COLO829 (cell line): ENCODE measurements at regions not wholly inside any gene's neighbourhood (a gene's known extent, or its start where the extent isn't known, plus 50 kb on each side); places are given as distances from the start of the nearest gene placed in this dataset.
"Not testable (repeated sequence)": the region's sequence is repeated elsewhere in the genome, so short reads cannot be mapped to it uniquely, and the experiment has no call there.

Experiments
- DNase-seq: peaks from one replicate; pipeline ENCODE4 v3.0.0; 2012; ENCODE audit warnings: low spot score

DNA sequence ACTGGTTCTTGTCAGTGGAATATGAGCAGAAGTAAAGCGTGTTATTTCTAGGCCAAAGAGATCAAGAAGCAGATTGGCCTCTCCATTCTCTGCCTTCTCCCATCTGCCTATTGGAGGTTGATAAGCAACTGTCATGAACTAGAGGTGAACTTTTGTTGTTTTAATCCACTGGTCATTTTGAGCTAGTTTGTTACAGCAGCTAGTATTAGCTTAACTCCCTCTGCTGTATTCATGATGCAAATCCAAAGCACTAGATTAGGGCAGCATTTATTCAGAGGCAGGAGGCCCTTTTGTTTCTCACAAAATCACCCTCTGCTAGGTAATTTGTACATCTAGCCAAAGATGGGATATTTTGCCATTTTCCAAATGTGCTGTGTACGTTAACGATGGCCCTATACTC, 97.3 kb upstream of the DPT start:
- no peak for DNase-seq

GRCh38 chr1:168827557-168827956, 98.6 kb upstream of the DPT start:
- no peak for DNase-seq

GRCh38 chr1:168829876-168830275, 100.9 kb upstream of the DPT start:
- DNase-seq: no peak

GRCh38 chr1:168830562-168830961, 101.6 kb upstream of the DPT start:
- no peak for DNase-seq

DNA sequence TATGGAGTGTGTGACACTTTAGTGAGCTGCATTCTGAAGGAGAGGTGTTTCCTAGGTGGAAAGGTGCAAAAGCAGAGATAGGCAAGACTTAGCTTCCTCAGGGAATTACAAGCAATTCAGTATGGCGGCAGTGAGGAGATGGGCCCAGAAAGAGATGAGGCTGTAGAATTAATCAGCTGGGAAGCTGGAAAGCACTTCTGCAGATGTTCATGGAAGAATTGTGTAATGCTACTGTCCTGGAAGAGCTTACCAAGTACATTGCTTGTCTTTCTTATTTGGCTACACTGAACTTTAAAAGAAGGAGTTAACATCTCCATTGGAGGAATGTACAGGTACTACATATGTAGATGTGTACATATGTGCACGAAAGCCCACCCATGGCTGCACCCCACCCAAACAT, 103.7 kb upstream of the DPT start:
- DNase-seq: no peak

DNA sequence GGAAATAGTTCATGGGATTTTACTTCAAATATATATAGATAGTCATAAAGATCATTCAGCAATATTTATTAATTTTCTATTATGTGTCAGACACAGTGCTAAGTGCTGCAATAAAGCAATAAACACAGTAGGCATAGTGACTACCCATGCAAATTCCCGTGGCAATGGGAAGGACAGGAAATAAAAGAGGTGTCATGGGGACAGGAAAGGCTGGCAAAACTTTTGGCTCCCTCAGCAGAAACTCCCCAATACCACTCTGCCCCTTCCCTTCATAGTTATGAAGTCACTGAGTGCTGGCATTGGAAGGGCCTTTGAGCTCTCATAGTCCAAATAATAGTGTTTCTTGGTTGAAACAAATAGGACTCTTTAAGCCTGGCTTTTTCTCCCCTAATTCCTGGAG, 104.4 kb upstream of the DPT start:
- no peak for DNase-seq

DNA sequence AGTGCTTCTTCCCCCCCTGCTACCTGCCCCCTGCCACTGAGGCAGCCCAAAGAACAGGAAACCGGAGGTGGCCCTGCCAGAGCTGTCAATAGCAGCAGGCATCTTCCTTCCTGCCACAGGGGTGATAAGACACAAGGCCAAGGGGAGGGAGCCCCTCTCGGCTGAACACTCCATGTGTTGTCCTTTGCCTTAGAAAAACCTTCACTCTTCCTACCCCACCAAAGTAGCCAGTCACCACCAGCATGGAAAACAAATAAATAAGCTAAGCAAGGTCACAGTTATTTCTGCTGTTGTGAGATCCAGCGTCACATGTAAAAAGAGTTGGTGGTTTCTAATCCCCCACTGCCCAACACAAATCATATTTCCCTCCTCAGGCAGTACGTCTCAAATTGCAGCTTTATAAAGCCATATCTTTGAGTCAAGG, 104.8 kb upstream of the DPT start:
- DNase-seq: no peak

- peak; percentile 51 for DNase-seq
Observed at GRCh38 chr1:168834225-168834872, 105.3 kb upstream of the DPT start.

- DNase-seq: no peak
Observed at GRCh38 chr1:168835176-168835575, 106.2 kb upstream of the DPT start.

GRCh38 chr1:168835791-168836190, 106.8 kb upstream of the DPT start:
- no peak for DNase-seq

- no peak for DNase-seq
Observed at GRCh38 chr1:168836469-168836868, 107.5 kb upstream of the DPT start.

DNA sequence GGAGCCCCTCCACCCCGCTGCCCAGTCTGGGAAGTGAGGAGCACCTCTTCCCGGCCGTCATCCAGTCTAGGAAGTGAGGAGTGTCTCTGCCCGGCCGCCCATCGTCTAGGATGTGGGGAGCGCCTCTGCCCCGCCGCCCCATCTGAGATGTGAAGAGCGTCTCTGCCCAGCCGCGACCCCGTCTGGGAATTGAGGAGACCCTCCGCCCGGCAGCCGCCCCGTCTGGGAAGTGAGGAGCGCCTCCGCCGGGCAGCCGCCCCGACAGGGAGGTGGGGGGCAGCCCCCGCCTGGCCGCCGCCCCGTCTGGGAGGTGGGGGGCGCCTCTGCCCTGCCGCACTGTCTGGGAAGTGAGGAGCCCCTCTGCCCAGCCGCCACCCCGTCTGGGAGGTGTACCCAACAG, 108.2 kb upstream of the DPT start:
- DNase-seq: not testable (repeated sequence)

GRCh38 chr1:168842306-168842705, 113.3 kb upstream of the DPT start:
- no peak for DNase-seq

GRCh38 chr1:168842916-168843315, 113.9 kb upstream of the DPT start:
- DNase-seq: no peak

- DNase-seq: peak; percentile 22
Observed at GRCh38 chr1:168843401-168843800, 114.4 kb upstream of the DPT start.

- DNase-seq: no peak
Observed at GRCh38 chr1:168843950-168844349, 114.9 kb upstream of the DPT start.

- DNase-seq: no peak
Observed at GRCh38 chr1:168845140-168845539, 116.1 kb upstream of the DPT start.

- no peak for DNase-seq
Observed at GRCh38 chr1:168848051-168848450, 119.0 kb upstream of the DPT start.

DNA sequence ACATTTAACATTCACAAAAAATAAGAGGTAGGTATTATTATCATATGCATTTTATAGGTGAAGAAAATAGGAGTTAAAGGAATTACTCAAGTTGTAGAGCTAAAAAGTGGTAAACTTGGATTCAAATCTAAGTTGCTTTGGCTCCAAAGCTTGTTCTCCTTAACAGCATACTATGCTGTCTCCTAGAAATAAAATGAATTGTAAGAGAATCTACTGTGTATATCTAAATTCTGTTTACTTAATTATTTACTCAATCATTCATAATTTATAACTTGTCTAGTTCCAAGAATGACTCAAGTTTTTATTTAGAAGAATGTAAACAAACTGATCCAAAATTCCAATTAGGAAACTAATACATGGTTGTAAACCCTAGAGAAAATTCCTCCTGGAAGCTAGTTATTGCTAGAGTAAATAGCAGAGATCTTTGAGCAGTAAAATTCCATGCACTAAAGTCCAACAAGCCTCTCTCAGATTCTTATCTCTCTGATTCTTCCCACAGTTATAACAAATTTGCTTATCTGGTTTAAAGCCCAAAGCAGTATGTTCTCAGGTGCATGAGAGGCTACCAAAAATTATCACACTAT, 132.5 kb upstream of the DPT start:
- DNase-seq: no peak

DNA sequence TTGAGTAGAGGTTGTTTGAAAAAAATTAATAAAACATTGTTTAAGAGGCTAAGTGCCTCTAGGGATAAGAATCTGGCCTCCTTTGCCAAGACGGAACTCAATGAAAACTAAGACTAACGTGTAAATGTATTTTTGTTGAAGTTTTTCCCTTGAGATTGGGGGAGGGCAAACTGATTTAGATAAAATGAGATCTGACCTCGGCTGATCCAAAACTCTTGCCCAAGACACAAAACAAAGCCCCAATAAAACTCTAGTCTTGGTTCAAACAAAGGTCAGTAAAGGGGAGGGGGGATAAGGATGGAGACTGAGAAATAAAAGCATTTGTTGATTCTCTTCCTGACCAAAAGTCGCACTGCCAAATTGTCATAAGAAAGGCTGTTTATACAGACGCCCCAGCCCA, 134.8 kb upstream of the DPT start:
- peak; percentile 63 for DNase-seq

DNA sequence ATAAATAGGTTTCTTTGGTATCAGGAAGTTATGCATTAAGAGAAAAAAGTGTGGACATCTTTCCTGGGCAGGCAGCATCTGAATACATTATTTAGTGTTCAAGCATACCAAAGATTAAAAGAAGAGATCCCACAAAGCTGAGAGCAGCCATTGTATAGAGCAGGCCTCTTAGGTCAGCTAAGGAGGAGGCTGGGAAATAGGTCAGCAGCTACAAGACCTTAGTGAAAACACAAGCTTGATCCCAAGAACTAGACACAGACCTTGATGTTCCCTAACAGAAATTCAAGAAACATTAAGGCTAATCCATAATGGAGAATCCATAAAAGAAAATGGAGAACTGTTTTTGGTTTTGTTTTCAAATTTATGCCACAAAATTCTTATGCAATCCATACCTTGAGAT, 135.3 kb upstream of the DPT start:
- no peak for DNase-seq

DNA sequence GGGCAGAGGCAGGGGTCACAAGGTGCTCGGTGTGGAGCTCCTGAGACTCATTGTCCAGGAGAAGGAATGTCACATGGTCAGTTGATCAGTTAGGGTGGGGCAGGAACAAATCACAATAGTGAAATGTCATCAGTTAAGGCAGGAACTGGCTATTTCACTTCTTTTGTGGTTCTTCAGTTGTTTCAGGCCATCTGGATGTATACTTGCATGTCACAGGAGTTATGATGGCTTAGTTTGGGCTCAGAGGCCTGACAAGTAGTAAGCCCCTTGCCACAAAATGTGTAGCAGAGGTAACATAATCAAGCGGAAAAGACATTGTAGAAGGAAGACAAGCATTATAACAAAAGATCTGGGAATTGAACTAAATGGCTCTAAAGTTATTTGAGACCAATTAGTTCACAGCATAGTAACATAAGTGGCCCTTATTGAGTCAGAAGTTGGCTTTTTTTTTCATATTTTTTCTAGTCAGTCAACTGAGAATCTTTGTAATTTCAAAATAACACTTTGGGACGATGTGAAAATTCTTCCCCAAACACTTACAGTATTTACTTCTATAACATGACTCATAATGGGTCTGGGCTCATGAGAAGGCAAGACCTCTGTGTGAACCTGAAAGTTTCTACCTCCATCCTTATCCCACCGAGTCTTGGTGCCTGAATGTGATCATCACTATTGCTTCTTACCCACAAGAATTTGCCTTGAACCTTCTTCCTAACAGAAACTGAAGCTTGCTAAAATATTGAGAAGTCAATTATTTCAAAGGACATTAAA, 137.0 kb upstream of the DPT start:
- DNase-seq: no peak

DNA sequence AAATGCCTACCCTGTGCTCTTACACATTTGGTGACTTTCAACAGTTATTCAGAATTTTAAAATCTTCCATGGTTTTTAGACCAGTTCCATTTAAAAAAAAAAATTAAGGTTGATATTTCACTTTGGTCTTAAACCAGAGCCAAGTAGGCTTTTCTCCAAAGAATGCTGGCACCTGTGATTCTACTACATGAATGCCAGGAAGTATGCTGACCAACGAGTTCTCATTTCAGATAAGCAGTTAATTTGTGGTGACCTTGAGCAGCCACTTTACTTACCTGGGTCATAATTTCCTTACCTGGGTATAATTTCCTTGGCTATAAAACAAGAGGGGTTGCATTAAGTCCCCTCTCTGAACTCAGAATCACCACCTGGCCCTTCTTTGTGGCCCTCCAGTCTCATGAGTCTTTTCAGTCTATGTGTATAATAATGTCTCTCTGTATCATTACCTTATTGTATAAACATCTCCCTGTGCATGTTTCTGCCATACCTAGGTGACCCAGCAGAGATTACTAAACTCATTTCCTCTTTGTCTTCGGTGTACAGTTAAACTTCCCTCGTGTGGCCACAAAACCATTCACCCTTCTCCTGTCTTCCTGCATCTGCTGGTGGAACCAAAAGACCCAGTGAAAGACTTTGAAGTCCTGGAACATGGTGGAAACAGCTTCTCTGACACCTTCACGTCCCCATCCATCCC, 139.1 kb upstream of the DPT start:
- DNase-seq: no peak
